HG03520 (cell line): ENCODE measurements at regions not wholly inside any gene's neighbourhood (a gene's known extent, or its start where the extent isn't known, plus 50 kb on each side); places are given as distances from the start of the nearest gene placed in this dataset.

Experiments
- ATAC-seq: cut with Tn5 transposase; IDR thresholded peaks from one replicate; pipeline ENCODE4 v1.9.1; 2021; ENCODE audit warnings: mild to moderate bottlenecking, moderate library complexity; ENCODE audit not compliant: unreplicated experiment

DNA sequence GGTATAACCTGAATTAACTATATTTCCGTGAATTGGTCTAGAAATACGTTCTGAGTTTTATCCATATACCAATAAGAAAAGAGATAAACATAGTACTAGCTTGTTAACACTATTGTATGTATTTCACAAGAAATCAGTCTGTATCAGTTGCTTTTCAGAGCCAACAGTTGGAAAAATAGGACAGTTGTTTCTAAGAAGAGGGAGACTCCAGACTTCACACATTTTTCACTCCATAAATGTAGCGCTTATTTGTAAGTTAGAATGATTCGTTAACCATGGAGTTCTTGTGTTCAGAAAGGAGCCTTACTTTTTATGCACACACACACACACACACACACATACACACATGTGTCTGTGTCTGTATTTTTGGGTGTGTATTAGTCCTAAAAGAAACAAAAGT, 376.7 kb upstream of the SMIM31 start:
- ATAC-seq: no peak

DNA sequence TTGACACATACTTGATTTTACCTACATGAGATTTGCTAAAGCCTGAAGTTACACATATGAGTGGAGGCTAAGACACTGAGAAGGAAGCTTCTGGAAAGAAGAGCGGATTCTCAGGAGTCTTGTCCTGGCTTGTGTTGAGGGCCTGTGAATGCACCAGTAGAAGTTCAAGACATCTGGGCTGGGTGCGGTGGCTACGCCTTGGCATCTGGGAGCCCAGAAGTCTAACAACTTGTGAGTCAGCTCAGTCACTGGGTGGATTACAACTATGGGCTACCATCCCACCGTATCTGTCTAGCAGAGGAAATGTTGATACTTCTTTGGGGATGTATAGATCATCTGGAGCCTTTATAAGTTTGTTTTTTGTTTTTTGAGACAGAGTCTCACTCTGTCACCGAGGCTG, 375.6 kb upstream of the SMIM31 start:
- no peak for ATAC-seq

DNA sequence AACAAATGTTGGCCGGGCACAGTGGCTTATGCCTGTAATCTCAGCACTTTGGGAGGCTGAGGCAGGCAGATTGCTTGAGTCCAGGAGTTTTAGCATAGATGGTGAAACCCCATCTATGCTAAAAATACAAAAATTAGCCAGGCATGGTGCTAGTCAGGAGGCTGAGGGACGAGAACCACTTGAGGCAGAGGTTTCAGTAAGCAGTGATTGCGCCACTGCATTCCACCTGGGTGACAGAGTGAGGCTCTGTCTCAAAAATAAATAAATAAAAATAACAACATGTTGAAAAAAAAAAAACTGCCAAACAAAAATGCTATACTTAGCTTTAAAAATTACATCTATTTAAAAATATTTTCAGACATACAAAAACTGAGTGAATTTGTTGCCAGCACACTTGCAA, 374.2 kb upstream of the SMIM31 start:
- no peak for ATAC-seq

DNA sequence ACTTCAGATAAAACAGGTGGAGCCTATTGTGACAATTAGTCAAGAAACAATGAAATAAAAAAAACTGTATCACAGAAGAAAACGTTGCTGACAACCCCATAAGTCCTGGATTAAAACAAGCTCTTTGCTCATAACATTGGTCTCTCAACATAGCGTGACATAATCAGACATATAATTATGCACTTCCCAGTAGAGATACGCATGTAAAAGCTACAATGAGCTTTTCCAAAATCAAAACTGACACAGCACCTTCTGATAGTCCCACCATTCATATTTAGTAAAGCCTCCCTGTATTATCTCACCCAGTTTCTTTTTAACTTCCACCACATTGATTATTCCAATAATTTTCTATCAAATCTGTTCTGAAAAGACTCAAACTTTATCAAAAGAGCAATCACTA, 372.1 kb upstream of the SMIM31 start:
- ATAC-seq: no peak

DNA sequence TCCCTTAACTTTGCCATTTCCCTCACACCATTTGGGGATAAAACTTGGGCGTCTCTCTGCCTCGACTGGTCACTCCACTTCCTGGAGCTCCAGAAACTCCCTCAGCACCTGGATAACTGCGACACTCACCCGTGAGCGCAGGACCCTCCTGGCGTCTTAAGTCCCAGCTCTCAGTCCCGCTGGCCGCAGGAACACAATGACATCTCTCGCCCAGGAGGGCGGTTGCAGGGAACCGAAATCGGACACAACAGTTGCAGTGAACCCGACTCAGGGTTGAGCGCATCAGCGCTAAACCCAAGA, 370.9 kb upstream of the SMIM31 start:
- ATAC-seq: no peak

DNA sequence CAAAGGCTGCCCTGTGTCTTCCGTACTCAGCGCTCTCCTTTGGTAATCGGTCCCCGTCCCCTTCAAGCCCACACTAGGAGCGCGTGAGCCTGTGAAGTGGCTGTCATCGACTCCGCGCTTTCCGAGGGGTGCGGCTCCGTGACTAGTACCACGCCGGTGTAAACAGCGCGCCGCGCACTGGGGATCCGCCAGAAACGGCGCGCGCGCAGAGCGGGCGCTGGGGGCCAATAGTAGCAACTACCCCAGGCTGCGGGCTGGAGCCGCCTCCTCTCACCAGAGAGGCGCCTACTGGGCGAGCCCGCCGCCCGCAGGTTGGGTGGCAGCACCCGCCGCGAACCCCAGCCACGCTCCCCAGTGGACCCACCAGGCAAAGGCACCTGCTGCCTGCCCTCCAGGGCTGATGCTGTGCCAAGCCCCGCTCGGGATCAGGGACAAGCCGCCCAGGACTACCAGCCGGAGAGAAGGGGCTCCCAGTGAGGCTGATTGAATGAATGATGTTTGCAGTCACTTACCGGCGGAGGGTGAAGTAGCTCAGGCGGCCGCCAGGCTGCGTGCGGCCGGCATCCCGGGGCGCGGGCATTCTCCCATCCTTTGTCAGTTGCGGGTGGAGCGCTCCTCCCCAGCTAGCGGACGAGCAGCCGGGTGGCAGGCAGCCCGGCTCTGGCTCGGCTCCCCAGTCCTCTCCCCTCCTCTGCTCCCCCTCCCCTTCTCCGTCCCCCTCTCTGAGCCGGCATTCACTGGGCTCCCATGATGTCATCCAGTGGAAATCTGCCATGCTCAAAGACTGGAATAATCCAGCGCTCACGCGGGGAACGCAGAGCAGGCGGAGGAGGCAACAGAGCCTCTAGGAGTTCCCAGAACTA, 370.3 kb upstream of the SMIM31 start:
- no peak for ATAC-seq

DNA sequence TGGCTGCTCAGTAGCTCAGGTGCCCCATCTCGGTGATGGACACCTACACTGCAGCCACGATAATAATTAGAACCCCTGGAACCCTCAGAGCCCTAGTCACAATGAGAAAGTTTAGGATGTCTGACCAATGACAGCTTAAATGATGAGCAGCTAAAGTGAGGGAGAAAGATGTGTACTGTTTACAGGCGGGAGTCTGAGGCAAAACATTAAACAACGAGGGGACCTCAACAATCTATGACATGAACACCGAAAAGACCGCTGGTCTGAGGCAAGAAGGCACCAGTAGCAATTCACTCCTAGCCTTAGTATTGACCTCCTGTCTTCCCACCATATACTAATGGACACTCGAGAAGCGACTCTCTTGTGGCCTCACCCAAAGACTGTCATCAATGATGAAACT, 369.5 kb upstream of the SMIM31 start:
- ATAC-seq: no peak

DNA sequence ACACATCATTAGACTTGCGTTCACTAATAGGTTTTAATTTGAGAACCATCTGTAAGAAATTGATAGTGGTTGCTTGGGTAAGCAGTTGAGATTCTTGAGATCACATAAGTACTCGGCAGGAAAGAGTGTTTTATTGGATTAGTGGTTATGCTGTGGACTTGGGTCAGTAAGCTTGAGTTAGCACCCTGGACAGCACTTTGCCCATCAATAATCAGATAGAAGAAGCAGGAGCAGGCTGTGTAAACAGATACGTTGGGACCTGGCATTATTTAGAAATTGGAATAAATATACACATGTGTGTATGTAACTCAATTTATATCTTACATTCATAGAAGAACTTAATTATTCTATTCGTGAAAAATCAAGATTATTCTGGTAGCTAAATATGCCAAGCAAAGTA, 357.5 kb upstream of the SMIM31 start:
- ATAC-seq: no peak

DNA sequence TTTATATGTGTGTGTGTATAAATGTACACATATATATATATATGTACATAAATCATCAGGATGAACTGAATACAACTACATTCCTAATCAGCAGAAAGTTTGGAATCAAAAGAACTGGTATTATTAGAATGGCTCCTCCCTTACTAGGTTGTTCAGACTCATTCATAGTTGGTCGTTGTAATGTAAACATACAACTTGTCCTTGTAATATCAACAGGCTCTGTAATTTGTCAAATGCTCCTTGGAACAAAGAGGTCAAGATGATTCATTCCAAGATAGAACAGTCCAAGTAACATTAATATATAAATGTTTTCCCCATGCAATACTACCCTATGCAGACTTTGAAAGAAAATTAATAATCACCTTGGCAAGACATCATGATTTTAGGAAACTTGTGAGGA, 351.4 kb upstream of the SMIM31 start:
- ATAC-seq: no peak

DNA sequence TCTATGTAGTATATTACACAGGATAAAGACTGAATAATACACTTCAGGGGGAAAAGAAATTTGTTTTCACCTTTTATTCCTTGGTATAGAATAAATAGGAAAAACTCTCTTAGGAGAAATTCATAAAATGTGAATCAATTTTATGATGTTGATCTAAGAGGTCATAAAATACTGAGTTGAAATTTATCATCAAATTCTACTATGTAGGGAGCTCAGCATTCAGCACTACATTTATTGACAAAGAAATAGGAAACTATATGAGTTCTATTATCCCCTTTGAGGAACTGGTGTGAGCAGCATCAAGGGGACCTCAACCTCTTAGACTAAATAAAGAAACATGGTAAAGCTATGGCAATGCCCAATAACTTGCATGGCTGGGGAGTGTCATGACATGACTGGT, 348.2 kb upstream of the SMIM31 start:
- ATAC-seq: no peak

DNA sequence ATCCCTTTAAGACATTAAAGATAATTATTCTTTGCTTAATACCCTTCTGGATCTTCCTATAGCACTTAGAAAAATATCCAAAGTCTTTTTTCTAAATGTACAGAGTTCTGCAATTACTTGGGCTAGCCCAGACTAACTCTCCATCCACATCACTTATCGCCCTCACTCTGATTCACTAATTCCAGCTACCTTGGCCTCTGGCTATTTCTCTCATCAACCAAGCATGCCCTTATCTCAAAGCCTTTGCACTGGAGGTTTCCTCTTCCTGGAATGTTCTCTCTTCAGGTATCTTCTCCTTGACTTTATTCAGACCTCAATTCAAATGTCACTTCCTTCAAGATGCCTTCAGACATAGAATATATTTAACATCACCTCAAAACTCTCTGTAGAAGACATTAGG, 345.1 kb upstream of the SMIM31 start:
- no peak for ATAC-seq

DNA sequence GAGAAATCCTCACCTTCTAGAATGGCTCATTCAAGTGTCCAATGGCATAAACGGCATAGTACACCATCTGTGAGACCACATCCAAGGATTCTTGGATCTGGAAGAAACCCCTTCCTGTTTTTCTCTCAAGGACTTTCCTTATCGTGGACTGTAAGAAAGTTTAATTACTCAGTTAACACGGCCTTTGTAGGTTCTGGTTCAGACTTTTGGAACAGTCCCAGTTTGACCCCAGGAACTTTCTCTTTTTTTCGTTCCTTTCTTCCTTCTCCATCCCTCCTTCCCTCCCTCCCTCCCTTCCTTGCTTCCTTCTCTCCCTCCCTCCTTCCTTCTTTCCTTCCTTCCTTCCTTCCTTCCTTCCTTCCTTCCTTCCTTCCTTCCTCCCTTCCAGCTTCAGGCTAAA, 343.5 kb upstream of the SMIM31 start:
- no peak for ATAC-seq

DNA sequence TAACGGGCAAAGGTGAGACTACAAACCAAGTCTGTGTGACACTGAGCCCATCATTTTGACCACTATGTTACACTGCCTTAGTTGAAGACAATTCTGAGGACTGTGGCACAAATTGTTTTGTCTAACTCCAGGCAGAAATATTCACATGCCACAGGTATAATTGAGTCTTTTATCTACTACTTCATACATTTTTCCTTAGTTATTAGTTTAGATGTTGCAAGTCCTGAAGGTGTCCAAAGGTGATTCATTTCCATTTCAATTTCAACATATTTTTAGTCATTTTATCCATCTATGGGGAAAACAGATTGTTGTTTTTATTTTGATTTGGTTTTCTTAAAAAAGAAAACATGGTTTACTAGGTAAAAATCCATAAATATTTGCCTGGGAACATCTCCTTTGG, 341.7 kb upstream of the SMIM31 start:
- ATAC-seq: no peak

DNA sequence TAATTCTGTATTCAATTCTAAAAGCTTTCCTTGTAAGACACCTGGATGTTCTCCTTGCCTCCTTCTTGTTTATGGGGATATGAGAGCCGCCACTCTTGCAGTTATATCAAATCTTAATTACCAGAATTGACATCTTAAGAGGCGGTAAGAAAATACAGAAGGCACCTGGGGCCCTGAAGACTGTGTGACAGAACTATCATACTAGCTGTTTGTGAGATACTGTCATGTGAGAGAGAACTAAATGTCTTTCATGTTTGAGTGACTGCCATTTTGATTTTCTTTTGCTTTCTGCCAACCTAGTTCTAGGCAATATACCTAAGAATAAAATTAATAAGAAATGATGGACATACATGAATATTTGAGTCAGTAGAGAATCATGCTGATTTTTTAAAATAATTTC, 340.2 kb upstream of the SMIM31 start:
- ATAC-seq: no peak

DNA sequence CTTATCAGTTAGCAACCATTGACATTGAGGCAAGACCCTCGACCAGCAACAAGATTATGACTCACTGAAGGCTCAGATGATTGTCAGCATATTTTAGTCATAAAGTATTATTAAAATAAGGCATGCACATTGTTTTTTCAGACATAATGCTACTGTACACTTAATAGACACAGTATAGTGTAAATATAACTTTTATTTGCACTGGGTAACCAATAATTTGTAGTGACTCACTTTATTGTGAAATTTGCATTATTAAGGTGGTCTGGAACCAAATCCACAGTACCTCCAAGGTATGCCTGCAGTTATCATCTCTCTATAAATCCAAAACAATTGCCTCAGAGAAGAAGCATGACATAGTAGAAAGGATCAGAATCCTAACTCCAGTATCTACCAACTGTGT, 330.1 kb upstream of the SMIM31 start:
- ATAC-seq: no peak

DNA sequence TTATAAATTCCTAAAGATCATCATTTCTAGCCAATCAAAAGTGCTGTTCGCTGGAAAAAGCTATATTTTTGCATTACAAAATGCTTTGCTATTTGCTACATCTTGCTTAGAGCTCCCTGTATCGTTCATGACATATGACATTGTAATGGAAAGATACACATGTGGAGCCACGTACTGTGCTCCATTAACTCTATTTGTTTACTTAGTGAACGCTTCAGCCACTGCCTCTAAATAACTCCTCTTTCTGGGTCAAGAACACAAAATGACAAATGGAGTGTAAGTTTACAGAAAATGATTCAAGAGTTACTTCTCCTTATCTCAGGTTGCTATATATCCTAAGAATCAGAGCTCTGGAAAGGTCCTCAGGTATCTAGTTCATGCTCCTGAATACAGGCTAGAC, 329.1 kb upstream of the SMIM31 start:
- ATAC-seq: no peak

DNA sequence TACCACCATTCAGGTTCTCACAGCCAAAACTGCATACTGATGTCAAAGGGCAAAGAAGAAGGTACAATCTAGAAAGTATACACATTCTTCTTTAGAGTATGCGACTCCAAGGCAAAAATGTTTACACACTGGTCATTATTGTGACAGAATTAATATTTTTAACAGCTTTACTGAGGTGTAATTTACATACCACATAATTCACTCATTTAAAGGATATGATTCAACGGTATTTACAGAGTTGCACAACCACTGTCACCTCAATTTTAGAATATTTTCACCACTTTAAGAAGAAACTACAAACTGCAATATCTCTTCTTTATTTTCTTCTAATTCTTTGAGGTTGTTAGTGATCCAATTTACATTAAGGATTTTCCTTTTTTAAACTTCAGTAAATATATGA, 325.4 kb upstream of the SMIM31 start:
- no peak for ATAC-seq

DNA sequence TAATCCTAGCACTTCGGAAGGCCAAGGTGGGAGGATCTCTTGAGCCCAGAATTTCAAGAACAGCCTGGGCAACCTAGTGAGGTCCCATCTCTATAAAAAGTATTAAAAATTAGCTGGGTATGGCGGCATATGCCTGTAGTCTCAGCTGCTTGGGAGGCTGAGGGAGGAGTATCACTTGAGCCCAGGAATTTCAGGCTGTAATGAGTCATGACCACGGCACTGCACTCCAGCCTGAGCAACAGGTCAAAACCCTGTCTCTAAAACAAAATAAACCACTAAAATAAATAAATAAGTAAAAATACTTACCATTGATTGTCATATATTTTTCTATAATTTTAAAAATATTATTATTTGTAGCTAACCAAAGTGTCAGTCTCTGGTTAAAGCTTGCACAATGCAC, 315.6 kb upstream of the SMIM31 start:
- no peak for ATAC-seq

DNA sequence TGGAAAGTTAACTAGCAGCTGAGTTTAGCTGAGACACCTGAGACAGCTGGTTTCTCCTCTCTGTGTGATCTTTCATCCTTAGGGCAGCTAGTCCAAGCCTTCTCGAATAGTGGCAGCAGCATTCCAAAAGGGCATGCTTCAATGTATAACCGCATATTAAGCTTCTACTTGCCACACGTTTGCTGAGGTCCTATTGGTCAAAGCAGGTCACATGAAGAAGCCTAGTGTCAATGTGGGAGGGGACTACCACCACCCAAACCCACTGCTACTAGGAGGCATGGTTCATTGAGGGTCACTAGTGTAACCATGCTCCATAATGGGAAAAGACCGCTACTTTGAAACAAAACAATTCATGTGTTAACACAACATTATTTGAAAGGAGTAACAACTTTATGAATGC, 314.9 kb upstream of the SMIM31 start:
- no peak for ATAC-seq

DNA sequence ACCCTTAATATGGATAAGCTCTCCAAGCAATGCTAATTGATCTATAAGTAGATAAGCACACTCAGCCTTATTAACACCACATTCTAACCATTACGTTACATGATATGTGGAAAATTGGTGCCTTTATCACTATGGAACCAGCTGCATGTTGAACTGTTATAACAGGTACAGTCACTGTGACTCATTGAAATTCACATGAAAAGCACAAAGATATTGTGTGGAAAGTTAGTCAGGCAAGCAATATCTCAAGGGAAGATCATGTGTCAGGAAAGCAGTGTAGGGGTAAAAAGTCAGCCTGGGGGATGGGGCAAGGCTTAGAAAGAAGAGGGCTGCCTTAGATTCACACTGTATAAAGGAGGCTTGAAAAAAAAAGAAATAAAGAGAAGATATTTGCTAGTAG, 313.7 kb upstream of the SMIM31 start:
- no peak for ATAC-seq

DNA sequence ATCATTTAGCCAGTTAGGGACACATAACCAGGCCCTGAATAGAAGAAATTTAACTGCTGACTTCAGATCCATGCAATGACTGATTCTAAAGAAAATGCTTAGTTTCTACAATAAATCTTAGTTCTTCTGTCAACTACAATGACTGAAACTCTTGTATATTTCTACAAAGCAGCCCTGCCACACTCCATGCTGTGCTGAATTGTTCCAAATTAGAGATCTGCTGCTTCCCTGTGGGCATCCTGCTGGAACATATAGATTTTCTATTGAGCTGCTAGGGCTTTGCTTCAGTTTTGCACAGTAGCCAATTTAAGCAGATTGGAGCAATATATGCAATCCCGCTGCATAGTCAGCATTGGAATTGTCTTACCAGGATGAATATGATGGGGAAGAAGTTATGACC, 312.8 kb upstream of the SMIM31 start:
- ATAC-seq: no peak

DNA sequence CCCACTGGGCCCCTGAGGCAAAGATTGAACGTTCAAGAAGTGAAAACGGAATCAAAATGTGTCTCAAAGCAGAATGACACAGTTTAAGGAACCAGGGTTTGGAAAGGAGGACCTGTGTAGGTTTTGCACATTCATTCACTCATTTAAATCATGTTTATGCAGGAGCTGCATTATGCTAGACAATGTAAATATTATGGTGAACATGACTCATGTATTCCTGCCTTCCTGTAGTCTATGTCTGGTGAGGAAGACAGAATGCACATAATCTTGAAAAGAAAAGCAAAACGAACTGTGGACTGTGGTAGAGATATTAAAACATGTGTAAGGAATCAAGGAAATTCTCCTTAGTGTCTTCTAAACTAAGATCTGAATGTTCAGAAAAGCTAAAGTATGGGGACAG, 311.8 kb upstream of the SMIM31 start:
- ATAC-seq: no peak

DNA sequence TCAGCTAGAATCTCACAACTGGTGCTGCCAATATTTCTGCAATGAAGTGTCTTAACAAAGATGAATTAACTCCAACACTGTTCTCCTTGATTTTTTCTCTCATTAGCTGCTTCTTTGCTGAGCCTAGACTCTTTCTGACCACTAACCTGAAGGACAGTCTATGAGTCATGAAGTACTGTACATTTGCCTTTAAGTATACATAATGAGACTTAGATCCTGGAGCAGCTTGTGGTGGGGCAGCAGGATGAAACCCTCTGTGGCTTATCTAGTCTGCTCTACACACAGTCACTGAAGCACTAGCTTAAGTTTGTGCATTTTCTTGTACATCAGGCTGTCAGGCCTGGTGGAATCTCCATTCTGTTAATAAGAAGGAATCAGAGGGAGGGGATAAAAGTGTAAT, 307.4 kb upstream of the SMIM31 start:
- no peak for ATAC-seq
